IMR-90 (cell line): ENCODE measurements at regions not wholly inside any gene's neighbourhood (a gene's known extent, or its start where the extent isn't known, plus 50 kb on each side); places are given as distances from the start of the nearest gene placed in this dataset.

Source experiments
- CTCF ChIP-seq: conservative IDR thresholded peaks from 2 replicates; pipeline ENCODE4 v1.5.1; 2012; ENCODE audit warnings: mild to moderate bottlenecking, low read depth, low read length, improper control_type of control experiment
- MXI1 ChIP-seq: IDR thresholded peaks from 2 replicates; pipeline ENCODE4 v1.6.1; 2012; ENCODE audit warnings: low read depth, mild to moderate bottlenecking, low read length, moderate library complexity, borderline replicate concordance
- NFE2L2 ChIP-seq: fragments of 150-350 bp; IDR thresholded peaks from 2 replicates; pipeline ENCODE4 v1.6.1; 2016; ENCODE audit warnings: low read depth, mild to moderate bottlenecking, low read length
- POLR2A ChIP-seq: IDR thresholded peaks from 2 replicates; pipeline ENCODE4 v1.6.1; 2012; ENCODE audit warnings: mild to moderate bottlenecking, low read depth, low read length

- TF ChIP-seq POLR2A (no peak), MXI1 (no peak), CTCF (no peak), NFE2L2 (no peak)
Observed at GRCh38 chr16:47892999-47893398, 262.8 kb downstream of the ABCC12 start.
